HEK293T (cell line): ENCODE measurements at regions not wholly inside any gene's neighbourhood (a gene's known extent, or its start where the extent isn't known, plus 50 kb on each side); places are given as distances from the start of the nearest gene placed in this dataset.

ENCODE experiments used
- BHLHE40 ChIP-seq: fragments of 450-650 bp; IDR thresholded peaks from 2 replicates; pipeline ENCODE4 v1.6.1; 2016; ENCODE audit warnings: mild to moderate bottlenecking, moderate library complexity, borderline replicate concordance
- PKNOX1 ChIP-seq: fragments of 450-650 bp; IDR thresholded peaks from 2 replicates; pipeline ENCODE4 v1.6.1; 2016
- SP1 ChIP-seq: fragments of 450-650 bp; IDR thresholded peaks from 2 replicates; pipeline ENCODE4 v1.6.1; 2017

GRCh38 chr16:51699686-51700396 lies 548.8 kb upstream of the SALL1 start:
- TF ChIP-seq PKNOX1, result no peak
- TF ChIP-seq BHLHE40, result no peak
- TF ChIP-seq SP1, result no peak
